ENCODE measurements at regions not wholly inside any gene's neighbourhood (a gene's known extent, or its start where the extent isn't known, plus 50 kb on each side); places are given as distances from the start of the nearest gene placed in this dataset.

GRCh38 chr2:855177-855576 lies 95.5 kb upstream of the SNTG2 start:
- DNase-seq (no peak), ATAC-seq (ENCODE audit: low read depth) (no peak)
- Mint-ChIP-seq H3K9me3 (ENCODE audit: insufficient read depth) (no peaks in the 10 kb centered on the region), H3K4me1 (peaks cover 8% of the 10 kb centered on the region), H3K27me3 (peaks cover 4% of the 10 kb centered on the region), H3K4me3 (no peak overlapping the region), H3K27ac (no peak overlapping the region)
- Histone ChIP-seq H3K36me3 (replicated peaks in 1 of 2; ENCODE audit: control extremely low read depth in 1 of 2, control insufficient read depth in 1 of 2, extremely low read depth in 1 of 2, insufficient read depth in 2 of 2, low read length in 1 of 2) (no peaks in the 10 kb centered on the region), H3K79me2 (ENCODE audit: control insufficient read depth, insufficient read depth, low read length) (no peaks in the 10 kb centered on the region), H3K27me3 (replicated peaks in 1 of 4; ENCODE audit: control extremely low read depth in 1 of 4, control insufficient read depth in 3 of 4, insufficient read depth in 4 of 4, low read length in 3 of 4) (no peaks in the 10 kb centered on the region), H4K20me1 (ENCODE audit: control insufficient read depth, insufficient read depth, low read length, poor library complexity, severe bottlenecking) (no peaks in the 10 kb centered on the region), H3K4me1 (ENCODE audit: control insufficient read depth in 2 of 2, insufficient read depth in 2 of 2, low read length in 2 of 2) (peaks cover 4% of the 10 kb centered on the region in 2 donors), H3K4me3 (ENCODE audit: control extremely low read depth in 1 of 5, extremely low read depth in 1 of 5, insufficient read depth in 1 of 5, low read depth in 2 of 5, low read length in 4 of 5) (no peak overlapping the region), H3K27ac (ENCODE audit: low read length in 2 of 2) (no peak overlapping the region), H2AFZ (ENCODE audit: insufficient read depth, low read depth, low read length, poor library complexity, severe bottlenecking) (no peak overlapping the region), H3K9me3 (ENCODE audit: control extremely low read depth in 1 of 3, control insufficient read depth in 2 of 3, insufficient read depth in 1 of 3, low read length in 2 of 3) (peaks cover 0 to 11% (median 0%) of the 10 kb centered on the region in 3 donors), H3K4me2 (replicated peaks; ENCODE audit: low read depth, low read length, poor library complexity, severe bottlenecking) (no peak overlapping the region), H3K9ac (ENCODE audit: low read length) (no peak overlapping the region)
- intact Hi-C loops (cut with micrococcal nuclease), result no loop called here
- WGBS (ENCODE audit: insufficient coverage), result 0% methylated on average over 1 of the region's 10 CpGs
- ChIA-PET POLR2A (no interaction called here), CTCF (no interaction called here)
- no peak for TF ChIP-seq EZH2 (IDR thresholded peaks at IDR 0.05; ENCODE audit: borderline replicate concordance, insufficient read depth, low read depth, low read length, poor library complexity, severe bottlenecking)
- no peak for TF ChIP-seq CTCF (IDR thresholded peaks at IDR 0.05)

GRCh38 chr2:854460-854859 lies 96.2 kb upstream of the SNTG2 start:
- Histone ChIP-seq H4K20me1 (ENCODE audit: control insufficient read depth, insufficient read depth, low read length, poor library complexity, severe bottlenecking) (no peaks in the 10 kb centered on the region), H3K9ac (ENCODE audit: low read length) (no peak overlapping the region), H3K9me3 (ENCODE audit: control extremely low read depth in 1 of 3, control insufficient read depth in 2 of 3, insufficient read depth in 1 of 3, low read length in 2 of 3) (peaks cover 0 to 14% (median 0%) of the 10 kb centered on the region in 3 donors), H3K4me1 (ENCODE audit: control insufficient read depth in 2 of 2, insufficient read depth in 2 of 2, low read length in 2 of 2) (peaks cover 4% of the 10 kb centered on the region in 2 donors), H3K27me3 (replicated peaks in 1 of 4; ENCODE audit: control extremely low read depth in 1 of 4, control insufficient read depth in 3 of 4, insufficient read depth in 4 of 4, low read length in 3 of 4) (no peaks in the 10 kb centered on the region), H3K4me2 (replicated peaks; ENCODE audit: low read depth, low read length, poor library complexity, severe bottlenecking) (no peak overlapping the region), H3K79me2 (ENCODE audit: control insufficient read depth, insufficient read depth, low read length) (no peaks in the 10 kb centered on the region), H2AFZ (ENCODE audit: insufficient read depth, low read depth, low read length, poor library complexity, severe bottlenecking) (no peak overlapping the region), H3K36me3 (replicated peaks in 1 of 2; ENCODE audit: control extremely low read depth in 1 of 2, control insufficient read depth in 1 of 2, extremely low read depth in 1 of 2, insufficient read depth in 2 of 2, low read length in 1 of 2) (no peaks in the 10 kb centered on the region), H3K4me3 (ENCODE audit: control extremely low read depth in 1 of 5, extremely low read depth in 1 of 5, insufficient read depth in 1 of 5, low read depth in 2 of 5, low read length in 4 of 5) (no peak overlapping the region), H3K27ac (ENCODE audit: low read length in 2 of 2) (no peak overlapping the region)
- no peaks in the 10 kb centered on the region for H3K9me3 Mint-ChIP-seq (ENCODE audit: insufficient read depth)
- ATAC-seq (ENCODE audit: low read depth) (no peak), DNase-seq (peak; percentile 50)
- ChIA-PET POLR2A (no interaction called here), CTCF (no interaction called here)
- peaks cover 8% of the 10 kb centered on the region for H3K4me1 Mint-ChIP-seq
- peaks cover 4% of the 10 kb centered on the region for H3K27me3 Mint-ChIP-seq
- intact Hi-C loops (cut with micrococcal nuclease), result no loop called here
- TF ChIP-seq EZH2 (IDR thresholded peaks at IDR 0.05; ENCODE audit: borderline replicate concordance, insufficient read depth, low read depth, low read length, poor library complexity, severe bottlenecking) (no peak), CTCF (IDR thresholded peaks at IDR 0.05) (peak; percentile 67)
- no peak overlapping the region for H3K4me3 Mint-ChIP-seq
- 38% methylated on average over 2 of the region's 3 CpGs for WGBS (ENCODE audit: insufficient coverage)
- no peak overlapping the region for H3K27ac Mint-ChIP-seq
